Sigmoid colon (tissue), 4 donors: ENCODE measurements at regions not wholly inside any gene's neighbourhood (a gene's known extent, or its start where the extent isn't known, plus 50 kb on each side); places are given as distances from the start of the nearest gene placed in this dataset.

Experiments used
- POLR2A ChIP-seq, 2 donors: fragments of 450-650 bp; IDR thresholded peaks; one replicate each; pipeline ENCODE4 v1.6.1; 2016; ENCODE audit warnings: antibody characterized with exemption in 2 of 2, mild to moderate bottlenecking in 2 of 2, moderate library complexity in 2 of 2
- POLR2AphosphoS5 ChIP-seq, 4 donors: sonication (generic); formaldehyde crosslinking; IDR thresholded peaks; one replicate each; pipeline ENCODE4 v1.6.1; 2017; ENCODE audit warnings: antibody characterized with exemption in 4 of 4
- TF ChIP-seq, protein P1 (sequence below), 4 experiments: fragments of 450-650 bp in 3 of 4; fragments of 200-600 bp in 1 of 4; IDR thresholded peaks; one replicate each; pipeline ENCODE4 v1.5.1; 2016 to 2019; ENCODE audit warnings: antibody characterized with exemption in 4 of 4, mild to moderate bottlenecking in 3 of 4, moderate library complexity in 2 of 4

DNA sequence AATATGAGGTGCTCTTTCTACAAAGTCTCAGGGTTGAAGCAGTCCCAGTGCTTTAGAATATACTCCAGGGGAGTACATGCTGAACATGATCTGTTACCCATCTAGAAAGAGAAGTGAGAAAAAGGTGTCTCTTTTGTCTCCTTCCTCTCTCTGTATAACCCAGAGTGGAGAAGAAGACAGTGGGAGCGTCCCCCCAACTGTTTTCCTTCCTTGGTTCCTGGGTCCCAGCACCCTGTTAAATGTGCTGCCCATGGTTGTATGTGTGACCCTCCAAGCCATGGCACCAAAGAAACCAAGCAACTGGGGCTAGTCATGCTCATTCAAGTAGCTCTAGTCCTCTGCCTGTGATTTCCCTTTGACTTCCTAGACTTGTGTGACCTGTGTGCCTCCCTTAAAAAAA lies 683.7 kb downstream of the TBL1XR1 start:
- TF ChIP-seq, protein P1, sequence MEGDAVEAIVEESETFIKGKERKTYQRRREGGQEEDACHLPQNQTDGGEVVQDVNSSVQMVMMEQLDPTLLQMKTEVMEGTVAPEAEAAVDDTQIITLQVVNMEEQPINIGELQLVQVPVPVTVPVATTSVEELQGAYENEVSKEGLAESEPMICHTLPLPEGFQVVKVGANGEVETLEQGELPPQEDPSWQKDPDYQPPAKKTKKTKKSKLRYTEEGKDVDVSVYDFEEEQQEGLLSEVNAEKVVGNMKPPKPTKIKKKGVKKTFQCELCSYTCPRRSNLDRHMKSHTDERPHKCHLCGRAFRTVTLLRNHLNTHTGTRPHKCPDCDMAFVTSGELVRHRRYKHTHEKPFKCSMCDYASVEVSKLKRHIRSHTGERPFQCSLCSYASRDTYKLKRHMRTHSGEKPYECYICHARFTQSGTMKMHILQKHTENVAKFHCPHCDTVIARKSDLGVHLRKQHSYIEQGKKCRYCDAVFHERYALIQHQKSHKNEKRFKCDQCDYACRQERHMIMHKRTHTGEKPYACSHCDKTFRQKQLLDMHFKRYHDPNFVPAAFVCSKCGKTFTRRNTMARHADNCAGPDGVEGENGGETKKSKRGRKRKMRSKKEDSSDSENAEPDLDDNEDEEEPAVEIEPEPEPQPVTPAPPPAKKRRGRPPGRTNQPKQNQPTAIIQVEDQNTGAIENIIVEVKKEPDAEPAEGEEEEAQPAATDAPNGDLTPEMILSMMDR (IDR thresholded peaks at IDR 0.05), result no peak
- TF ChIP-seq POLR2AphosphoS5 (IDR thresholded peaks at IDR 0.05) (no peak), POLR2A (IDR thresholded peaks at IDR 0.05) (no peak)
